NCI-H1436 treated with DMSO at 0.1 percent for 48 hours (cell line): ENCODE measurements at regions not wholly inside any gene's neighbourhood (a gene's known extent, or its start where the extent isn't known, plus 50 kb on each side); places are given as distances from the start of the nearest gene placed in this dataset.
"Not testable (repeated sequence)": the region's sequence is repeated elsewhere in the genome, so short reads cannot be mapped to it uniquely, and the experiment has no call there.

ENCODE experiments used
- DNase-seq: peaks from one replicate; lab custom pipeline; 2025; lab: John Stamatoyannopoulos, UW

DNA sequence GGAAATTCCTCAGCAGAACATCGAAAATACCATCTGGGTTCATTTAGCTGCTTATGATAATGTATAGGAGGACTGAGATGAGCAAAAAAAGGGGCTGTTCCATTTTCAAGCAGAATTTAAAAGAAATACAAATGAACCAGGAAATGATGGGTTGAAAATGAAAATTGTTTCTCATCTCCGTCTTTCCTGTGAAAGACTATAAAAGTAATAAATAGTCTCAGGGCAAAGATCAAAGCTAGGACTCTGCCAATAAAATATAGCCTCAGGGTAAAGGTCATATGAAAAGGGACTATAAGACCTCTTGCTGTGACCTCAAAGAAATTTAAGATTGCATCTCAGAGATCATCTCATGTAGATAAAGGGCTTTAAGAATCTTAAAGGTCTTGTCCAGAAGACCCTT is 478.0 kb downstream of the BTG1 start:
- DNase-seq: no peak

DNA sequence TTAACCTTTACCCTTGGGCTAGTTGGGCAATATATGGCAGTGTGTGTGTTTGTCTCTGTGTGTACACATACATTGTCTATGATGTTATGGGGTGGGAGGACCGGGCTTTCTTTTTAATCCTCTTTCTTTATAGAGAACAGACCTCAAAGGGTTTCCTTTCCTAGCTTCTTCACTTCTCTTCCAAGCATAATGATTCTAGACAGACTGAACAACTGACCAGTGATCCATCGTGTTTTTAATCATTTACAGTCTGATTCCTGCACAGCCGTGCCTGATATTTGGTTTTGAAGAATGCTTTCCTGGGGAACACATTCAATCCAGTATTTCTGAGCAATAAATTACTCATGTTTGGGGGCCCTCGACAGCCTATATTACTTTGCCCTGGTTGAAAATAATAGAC is 481.1 kb upstream of the DCN start:
- no peak for DNase-seq

DNA sequence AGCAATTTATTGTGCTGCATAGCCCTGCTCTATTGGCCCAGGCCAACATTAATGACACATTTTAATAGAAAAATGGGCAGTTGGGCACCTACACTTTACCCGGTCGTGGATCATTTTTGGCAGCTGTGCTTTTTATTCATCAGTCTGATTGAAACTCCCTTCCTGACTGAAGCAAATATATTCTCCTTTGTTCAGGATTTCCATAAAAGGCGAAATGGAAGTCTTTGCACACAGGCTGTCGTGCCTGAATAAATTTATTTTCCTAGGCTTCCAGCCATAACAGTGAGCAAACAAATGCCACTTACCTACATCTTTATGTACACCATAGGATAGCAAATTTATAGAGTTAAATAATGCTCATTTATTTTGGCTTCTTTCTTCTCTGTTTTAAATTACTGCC is 480.7 kb upstream of the DCN start:
- no peak for DNase-seq

DNA sequence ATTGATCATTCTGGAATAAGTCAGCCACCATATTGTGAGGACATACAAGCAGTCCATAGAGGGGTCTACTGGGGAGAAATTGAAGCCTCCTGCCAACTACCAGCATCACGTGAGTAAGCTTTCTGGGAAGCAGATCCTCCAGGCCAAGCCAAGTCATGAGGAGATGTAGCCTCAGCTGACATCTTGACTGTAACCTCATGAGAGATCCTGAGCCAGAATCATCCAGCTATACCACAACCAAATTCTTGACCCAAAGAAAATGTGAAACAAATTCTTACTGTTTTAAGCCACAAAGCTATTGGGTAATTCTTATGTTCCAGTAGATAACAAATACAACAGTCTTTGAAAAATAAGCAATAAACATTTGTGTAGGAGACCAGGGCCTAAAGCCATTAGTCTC is 479.4 kb upstream of the DCN start:
- DNase-seq: no peak

DNA sequence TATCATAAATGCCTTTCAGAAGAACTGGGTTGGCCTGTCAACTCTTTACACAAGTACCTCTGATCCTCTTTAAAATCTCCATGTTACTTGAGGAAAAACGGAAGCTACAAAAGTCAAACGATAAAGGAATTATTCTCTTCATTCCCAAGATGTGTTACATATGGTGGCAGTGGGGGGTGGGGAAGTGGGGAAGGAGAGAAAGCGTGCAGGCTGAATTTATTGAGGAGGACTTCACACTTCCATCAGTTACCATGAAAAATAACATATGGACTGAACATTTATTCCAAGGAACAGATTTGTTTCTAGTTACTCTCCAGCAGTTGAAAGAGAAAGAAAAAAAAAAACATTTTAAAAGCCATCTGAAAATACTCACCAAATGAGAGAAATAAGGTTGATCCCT is 474.4 kb upstream of the DCN start:
- DNase-seq: no peak

DNA sequence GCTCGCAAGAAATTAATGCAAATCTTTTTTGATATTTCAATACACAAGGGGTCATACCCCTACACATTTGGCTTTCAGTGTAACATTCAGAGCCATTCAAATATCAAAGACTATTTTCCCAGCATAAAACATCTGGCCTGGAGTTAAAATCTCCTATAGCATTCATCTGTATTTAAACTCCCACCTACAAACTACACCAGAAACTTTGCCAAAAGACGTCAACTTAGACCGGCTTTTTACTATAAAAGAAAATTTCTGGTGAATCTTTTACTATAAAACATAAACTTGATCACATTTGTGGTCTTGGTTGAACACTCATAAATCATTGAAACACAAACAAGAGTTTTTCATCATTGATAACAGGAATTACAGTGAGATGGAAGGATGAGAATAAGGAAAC is 473.3 kb upstream of the DCN start:
- DNase-seq: no peak

DNA sequence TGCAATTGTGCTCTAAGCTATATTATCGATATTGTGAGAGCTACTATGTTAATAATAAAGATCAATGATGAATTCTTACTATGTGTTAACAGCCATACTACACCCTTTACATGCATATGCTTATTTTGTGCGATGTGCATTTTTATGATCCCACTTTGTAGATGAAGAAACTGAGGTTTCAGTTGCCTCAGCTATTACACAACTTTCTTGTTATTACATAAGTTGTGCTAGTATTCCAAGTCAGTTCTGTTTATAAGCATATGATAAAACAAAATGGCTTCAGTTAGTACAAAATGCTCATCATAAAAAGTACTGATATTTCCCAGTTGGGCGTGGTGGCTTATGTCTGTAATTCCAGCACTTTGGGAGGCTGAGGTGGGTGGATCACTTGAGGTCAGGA is 471.5 kb upstream of the DCN start:
- DNase-seq: no peak

DNA sequence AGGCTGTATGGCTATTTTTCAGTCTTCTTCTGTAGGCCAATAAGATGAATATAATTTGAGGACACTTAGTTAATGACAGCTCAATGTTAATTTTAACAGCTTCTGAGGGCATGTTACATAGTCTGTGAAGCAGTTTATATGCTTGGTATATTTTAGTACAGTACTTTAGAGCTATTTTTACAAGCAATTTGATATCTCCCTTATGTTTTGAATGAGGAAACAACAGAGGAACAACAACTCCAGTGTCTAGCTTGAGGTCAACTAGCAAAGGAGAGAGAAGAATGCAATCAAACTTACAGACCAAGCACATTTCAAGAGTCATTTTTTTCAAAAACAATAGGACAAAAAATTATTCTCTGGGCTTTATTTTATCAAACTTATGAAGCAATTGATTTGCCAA is 469.1 kb upstream of the DCN start:
- DNase-seq: no peak

DNA sequence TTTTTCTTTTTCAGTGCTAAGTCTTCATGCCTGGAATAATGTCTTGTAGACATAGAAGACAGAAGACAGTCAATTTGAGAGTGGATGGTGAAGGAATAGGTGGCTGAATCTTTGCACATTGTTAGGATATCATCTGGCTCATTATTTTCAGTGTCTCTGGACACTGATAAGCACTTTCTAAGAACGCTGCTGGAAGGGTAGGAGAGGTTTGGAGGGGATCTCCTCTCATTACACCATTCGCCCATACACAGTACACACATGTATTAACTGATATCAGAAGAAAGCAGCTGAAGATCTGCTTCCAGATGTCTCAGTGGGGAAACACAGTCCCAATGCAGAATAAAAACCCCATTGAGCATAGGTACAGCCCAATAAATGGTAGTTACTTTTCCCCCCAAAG is 461.1 kb upstream of the DCN start:
- DNase-seq: no peak

DNA sequence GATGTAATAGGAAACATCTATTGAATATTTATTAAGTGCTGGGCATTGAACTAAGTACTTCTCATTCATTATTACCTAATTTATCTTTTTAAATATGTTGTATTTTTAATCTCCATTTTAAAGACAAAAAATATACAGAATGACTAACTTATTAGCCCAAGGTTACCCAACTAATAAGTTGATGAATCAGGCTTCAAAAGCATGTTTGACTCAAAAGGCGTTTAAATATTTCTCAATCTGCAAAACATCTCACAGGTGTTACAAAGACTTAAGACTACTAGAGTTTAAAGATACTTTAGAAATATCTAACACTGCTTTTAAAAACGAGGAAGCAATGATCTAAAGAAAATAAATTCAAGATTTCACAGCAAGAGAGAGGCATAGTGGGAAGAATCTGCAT is 457.4 kb upstream of the DCN start:
- no peak for DNase-seq

DNA sequence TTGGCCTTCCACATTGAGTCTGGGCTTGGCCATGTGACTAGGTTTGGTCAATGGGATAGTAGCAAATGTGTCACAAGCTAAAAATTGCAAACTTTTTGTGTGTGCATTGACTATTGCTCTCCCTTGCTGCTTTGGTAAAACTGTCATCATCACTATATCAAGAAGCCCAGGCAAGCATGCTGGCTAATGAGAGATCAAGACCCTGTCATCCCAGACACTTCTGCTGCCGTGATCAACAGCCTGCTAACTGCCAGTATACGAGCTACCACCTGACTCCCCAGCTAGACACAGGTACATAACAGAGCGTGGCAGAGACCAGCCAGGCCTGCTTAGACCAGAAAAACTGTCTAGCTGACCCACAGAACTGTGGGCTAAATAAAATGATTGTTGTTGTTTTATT is 456.7 kb upstream of the DCN start:
- DNase-seq: no peak

DNA sequence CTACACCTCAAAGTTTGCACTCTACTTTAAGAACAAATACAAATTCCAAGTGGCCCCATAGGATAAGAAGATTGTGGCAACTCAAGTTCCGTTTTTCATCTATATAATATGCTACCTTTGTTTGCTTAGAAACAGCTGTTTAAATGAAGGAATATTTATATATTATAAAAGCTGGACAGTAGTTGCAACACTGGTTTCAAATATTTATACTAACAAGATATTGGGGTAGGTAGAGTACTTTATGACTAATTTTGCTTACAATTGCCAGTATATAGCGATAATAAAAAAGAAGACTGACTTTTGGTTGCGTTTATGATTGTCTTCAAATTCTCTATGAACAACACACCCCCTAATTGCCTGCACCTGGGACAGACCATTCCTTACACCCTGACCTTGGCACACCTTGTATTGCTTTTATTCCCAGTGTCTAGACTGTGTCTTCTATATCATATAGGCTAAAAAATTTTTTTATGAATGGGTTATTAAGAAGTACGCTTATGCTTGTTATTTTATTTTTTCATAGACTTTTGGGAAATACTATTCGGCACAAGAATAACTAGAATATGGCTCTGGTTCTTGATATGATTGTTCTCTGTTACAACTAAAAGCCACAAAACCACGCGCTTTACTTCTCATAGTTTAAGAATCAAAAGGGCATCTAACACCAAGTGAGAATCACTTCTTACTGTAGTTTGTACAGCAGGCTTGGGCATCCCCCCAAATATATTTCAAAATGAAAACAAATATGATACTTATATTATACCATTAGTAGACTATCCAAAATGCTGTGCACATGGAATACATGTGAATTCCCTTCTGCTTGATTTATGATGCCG is 455.4 kb upstream of the DCN start:
- DNase-seq: no peak

DNA sequence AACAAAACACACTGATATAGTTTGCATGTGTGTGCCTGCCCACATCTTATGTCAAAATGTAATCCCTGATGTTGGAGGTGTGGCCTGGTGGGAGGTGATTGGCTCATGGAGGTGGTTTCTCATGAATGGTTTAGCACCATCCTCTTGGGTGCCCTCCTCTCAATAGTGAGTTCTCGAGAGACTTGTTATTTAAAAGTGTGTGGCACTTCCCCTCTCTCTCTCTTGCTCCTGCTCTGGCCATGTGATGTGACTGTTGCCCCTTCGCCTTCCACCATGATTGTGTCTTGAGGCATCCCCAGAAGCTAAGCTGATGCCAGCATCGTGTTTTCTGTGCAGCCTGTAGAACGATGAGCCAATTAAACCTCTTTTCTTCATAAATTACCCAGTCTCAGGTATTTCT is 454.1 kb upstream of the DCN start:
- no peak for DNase-seq

DNA sequence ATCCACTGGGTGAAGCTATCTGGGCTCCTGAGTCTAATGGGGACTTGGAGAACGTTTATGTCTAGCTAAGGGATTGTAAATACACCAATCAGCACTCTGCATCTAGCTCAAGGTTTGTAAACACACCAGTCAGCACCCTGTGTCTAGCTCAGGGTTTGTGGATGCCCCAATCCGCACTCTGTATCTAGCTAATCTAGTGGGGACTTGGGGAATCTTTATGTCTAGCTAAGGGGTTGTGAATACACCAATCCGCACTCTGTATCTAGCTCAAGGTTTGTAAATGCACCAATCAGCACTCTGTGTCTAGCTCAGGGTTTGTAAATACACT is 451.7 kb upstream of the DCN start:
- DNase-seq: not testable (repeated sequence)

DNA sequence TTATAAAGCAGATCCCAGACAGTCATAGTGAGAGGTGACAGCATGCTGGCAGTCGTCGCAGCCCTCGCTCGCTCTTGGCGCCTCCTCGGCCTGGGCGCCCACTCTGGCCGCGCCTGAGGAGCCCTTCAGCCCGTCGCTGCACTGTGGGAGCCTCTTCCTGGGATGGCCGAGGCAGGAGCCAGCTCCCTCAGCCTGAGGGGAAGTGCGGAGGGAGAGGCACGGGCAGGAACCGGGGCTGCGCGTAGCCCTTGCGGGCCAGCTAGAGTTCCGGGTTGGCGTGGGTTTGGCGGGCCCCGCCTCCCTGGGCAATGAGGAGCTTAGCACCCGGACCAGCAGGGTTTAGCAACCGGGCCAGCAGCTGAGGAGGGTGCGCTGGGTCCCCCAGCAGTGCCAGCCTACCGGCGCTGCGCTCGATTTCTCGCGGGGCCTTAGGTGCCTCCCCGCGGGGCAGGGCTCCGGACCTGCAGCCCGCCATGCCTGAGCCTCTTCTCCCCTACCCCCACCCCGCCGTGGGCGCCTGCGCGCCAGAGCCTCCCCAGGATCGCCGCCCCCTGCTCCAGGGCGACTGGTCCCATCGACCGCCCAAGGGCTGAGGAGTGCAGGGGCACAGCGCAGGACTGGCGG is 451.2 kb upstream of the DCN start:
- no peak for DNase-seq

DNA sequence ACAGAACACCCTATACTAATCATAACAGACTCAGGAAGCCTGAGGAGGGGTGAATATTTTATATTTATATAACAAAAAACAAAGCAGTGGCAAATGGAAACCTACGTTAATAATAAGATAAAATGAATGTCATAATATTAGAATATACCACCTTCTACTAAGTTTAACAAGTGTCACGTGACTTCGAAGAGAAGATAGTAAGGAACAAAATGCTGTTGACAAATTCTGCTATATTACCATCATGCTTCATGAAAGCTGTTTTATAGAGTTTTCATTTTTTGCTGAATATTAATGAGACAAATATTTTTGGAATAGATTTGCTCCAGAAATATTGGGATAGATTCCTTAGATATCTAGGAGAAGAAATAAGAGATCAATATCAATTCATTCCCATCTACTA is 450.6 kb upstream of the DCN start:
- no peak for DNase-seq

DNA sequence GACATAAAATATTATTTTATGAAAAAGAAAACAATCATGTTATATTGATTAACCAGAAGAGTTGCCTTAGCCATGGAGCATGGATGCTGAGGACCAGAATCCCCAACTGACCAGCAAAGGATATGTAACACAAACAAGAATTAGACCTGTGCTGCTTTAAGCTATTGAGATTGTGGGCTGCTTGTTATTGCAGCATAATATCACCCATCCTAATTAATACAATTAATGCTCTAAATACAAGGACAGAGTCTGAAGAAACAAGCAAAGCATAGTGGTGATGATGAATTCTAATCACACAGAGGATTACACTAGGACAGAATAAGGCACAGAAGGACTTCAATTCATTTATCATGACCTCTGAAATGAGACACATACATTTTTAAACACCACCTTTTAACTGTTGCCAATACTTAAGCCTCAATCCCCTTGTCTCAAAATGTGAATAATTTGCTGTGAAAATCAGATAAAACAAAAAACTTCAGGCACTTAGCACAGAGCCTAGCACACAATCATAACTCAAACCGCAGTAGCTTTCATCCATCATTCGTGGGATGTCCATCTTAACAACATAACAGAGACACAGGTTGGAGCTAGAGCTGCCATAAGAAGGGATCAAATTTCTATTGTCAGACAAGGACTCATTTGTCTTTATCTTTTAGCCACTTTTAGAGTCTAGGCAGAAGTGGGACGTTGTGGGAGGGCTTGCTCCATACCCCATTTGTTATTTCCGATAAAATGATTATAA is 449.6 kb upstream of the DCN start:
- no peak for DNase-seq

DNA sequence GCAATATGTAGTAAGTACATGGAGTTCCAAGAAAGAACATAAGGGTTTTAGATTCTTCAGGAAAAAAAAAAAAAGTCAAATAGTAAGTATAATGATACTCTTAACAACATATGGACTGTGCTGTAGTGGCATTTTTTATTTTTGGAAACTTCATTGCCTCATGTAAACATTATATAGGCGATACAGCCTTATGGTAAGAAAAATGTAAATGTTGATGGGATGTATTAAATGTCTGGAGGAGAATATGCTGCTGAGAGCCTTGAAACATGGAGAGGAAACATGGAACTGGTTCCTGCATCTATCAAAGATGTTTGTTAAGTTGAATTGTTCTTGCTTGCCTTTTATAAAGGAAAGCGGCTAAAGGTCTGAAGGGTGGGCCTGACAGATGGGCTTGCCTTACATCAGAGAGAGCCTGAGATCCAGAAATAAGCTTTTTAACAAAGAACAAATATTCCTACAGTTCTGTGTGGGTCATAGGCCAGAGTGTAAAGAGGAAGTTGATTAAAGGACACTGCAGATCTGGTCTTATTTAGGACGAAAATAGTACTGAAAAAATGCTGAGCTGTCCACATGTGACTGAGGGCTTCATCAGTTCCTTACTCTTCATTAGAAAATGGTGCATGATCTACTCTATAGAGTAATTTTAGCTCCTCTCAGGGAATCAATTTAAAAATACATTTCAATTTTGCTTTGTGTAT is 448.1 kb upstream of the DCN start:
- no peak for DNase-seq

DNA sequence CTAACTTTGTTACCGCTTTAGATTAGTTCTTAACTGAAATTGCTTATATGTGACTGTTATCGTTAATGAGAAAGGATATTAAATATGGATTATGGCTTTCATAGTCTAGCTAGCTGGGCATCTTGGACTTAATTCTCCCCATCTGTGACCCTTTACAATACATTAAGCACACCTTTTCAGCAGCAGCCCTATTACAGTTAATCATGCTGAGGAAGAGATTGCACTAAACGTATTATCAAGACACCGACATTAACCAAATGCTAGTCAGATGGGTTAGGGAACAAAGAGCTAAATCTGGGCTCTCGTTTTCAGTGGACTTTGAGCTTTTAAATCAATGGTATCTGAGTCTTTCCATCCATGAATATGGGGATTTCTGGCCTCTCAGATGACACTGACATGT is 447.5 kb upstream of the DCN start:
- DNase-seq: no peak

DNA sequence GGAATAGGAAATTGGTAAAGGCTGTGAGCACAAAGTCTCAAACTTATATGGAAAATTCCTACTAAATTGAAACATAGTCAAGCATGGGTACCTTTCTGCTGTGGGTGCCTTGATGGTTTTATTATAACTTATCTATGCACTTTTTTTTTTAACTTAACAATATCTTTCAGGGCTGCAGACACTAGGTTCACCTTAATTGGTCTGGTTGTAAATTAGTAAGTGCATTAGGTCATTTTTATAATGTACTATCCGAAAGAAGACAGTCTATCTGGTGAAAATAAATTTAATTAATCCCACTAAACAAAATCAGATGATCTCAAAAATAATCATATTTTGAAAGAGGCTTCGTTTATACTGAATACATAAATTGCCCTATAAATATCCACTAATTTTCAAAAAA is 446.8 kb upstream of the DCN start:
- DNase-seq: no peak

DNA sequence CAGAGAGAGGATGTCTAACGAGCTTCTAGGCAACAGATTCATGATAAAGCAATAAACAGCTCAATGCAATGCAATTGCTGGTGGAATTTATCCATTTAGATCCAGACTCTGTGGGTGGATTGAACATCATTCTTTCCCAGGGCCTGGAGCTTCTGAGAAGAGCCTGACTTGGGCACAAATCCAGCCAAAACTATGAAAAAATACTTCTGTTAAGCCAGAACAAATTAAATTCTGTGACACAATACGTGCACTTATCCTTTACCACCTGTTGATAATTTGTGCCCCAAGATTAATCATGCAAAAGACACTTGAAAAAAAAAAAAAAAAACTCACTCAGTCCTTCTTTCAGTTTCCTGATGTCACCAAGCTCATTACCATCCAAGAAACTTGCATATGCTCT is 446.0 kb upstream of the DCN start:
- DNase-seq: no peak

DNA sequence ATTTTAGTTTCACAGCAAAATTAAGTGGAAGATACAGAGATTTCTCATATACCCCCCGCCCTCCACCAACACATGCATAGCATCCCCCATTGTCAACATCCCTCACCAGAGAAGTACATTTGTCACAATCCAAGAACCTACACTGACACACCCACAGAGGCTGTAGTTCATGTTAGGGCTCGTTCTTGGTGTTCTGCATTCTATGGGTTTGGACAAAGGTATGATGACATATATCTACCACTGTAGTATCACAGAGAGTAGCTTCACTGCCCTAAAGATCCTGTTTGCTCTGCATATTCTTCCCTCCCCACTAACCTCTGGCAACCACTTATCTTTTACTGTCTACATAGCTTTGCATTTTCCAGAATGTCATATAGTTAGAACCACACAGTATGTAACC is 444.6 kb upstream of the DCN start:
- DNase-seq: no peak

DNA sequence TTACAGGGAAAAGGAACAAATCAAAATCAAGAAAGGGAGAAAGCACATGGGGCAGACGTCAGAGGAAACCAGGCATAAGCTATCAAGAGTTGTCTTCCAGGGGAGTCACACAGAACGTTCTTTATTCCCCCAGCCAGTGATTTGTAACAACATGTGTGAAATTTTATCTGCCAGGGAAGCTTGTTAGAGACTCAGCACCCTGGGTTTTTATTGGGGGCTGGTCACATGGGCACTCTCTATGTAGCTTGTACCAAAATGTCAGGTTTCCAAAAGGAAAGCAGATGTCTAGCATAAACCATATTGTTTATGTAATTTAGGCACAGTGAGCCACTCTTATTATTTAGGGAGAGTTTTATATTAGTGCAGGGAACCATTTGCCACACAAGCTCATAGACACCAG is 440.4 kb upstream of the DCN start:
- no peak for DNase-seq
